Nephron progenitor cell (in vitro differentiated cells): ENCODE measurements at regions not wholly inside any gene's neighbourhood (a gene's known extent, or its start where the extent isn't known, plus 50 kb on each side); places are given as distances from the start of the nearest gene placed in this dataset.

Experiments used
- DNase-seq: peaks from one replicate; pipeline ENCODE4 v3.0.0; 2021
- H3K27ac Mint-ChIP-seq: 2 replicates; pipeline ENCODE4 v1.8.0; 2021; ENCODE audit warnings: mild to moderate bottlenecking, moderate library complexity, mixed read lengths
- H3K27me3 Mint-ChIP-seq: 2 replicates; pipeline ENCODE4 v1.8.0; 2021; ENCODE audit warnings: mild to moderate bottlenecking, low read depth, mixed read lengths; ENCODE audit not compliant: poor library complexity
- H3K36me3 Mint-ChIP-seq: 2 replicates; pipeline ENCODE4 v1.8.0; 2021; ENCODE audit warnings: low read depth, mixed read lengths
- H3K4me1 Mint-ChIP-seq: 2 replicates; pipeline ENCODE4 v1.8.0; 2021; ENCODE audit warnings: mixed read lengths
- H3K4me3 Mint-ChIP-seq: 2 replicates; pipeline ENCODE4 v1.8.0; 2021; ENCODE audit warnings: mild to moderate bottlenecking, moderate library complexity, mixed read lengths
- H3K9me3 Mint-ChIP-seq: 2 replicates; pipeline ENCODE4 v1.8.0; 2021; ENCODE audit warnings: mild to moderate bottlenecking, moderate library complexity, mixed read lengths
- CTCF ChIP-seq: fragments of 200-600 bp; sonication (generic); IDR thresholded peaks from 2 replicates; pipeline ENCODE4 v1.5.0; 2021; ENCODE audit warnings: antibody characterized with exemption

GRCh38 chr18:56255381-56255780 lies 383.0 kb downstream of the TXNL1 start:
- Mint-ChIP-seq H3K4me3 (no peak overlapping the region), H3K36me3 (no peaks in the 10 kb centered on the region), H3K9me3 (peaks cover 6% of the 10 kb centered on the region), H3K27me3 (peaks cover 6% of the 10 kb centered on the region), H3K27ac (no peak overlapping the region), H3K4me1 (peaks cover 10% of the 10 kb centered on the region)
- DNase-seq = no peak
- TF ChIP-seq CTCF = no peak

- Mint-ChIP-seq H3K4me1 (peaks cover 4% of the 10 kb centered on the region), H3K9me3 (peaks cover 6% of the 10 kb centered on the region), H3K36me3 (no peaks in the 10 kb centered on the region), H3K4me3 (no peak overlapping the region), H3K27me3 (peaks cover 6% of the 10 kb centered on the region), H3K27ac (no peak overlapping the region)
- no peak for DNase-seq
- no peak for TF ChIP-seq CTCF
These were observed 385.9 kb downstream of the TXNL1 start for GRCh38 chr18:56252456-56252855.

- no peak for DNase-seq
- TF ChIP-seq CTCF = no peak
- Mint-ChIP-seq H3K36me3 (no peaks in the 10 kb centered on the region), H3K4me1 (peaks cover 4% of the 10 kb centered on the region), H3K27ac (no peak overlapping the region), H3K4me3 (no peak overlapping the region), H3K9me3 (peaks cover 13% of the 10 kb centered on the region), H3K27me3 (no peaks in the 10 kb centered on the region)
These were observed 389.7 kb downstream of the TXNL1 start for GRCh38 chr18:56248610-56249235.

GRCh38 chr18:56246916-56247315 lies 391.5 kb downstream of the TXNL1 start:
- H3K4me3 Mint-ChIP-seq = no peak overlapping the region
- no peak overlapping the region for H3K27ac Mint-ChIP-seq
- H3K4me1 Mint-ChIP-seq = no peaks in the 10 kb centered on the region
- DNase-seq = no peak
- H3K9me3 Mint-ChIP-seq = peaks cover 19% of the 10 kb centered on the region
- TF ChIP-seq CTCF = no peak
- H3K27me3 Mint-ChIP-seq = no peaks in the 10 kb centered on the region
- no peaks in the 10 kb centered on the region for H3K36me3 Mint-ChIP-seq

- DNase-seq = no peak
- H3K4me1 Mint-ChIP-seq = no peaks in the 10 kb centered on the region
- H3K4me3 Mint-ChIP-seq = no peak overlapping the region
- TF ChIP-seq CTCF = no peak
- H3K27me3 Mint-ChIP-seq = no peaks in the 10 kb centered on the region
- no peak overlapping the region for H3K27ac Mint-ChIP-seq
- H3K36me3 Mint-ChIP-seq = no peaks in the 10 kb centered on the region
- peaks cover 19% of the 10 kb centered on the region for H3K9me3 Mint-ChIP-seq
These were observed 392.4 kb downstream of the TXNL1 start for GRCh38 chr18:56245866-56246580.

- Mint-ChIP-seq H3K9me3 (peaks cover 20% of the 10 kb centered on the region), H3K27ac (no peak overlapping the region), H3K27me3 (peaks cover 4% of the 10 kb centered on the region), H3K36me3 (no peaks in the 10 kb centered on the region), H3K4me1 (peaks cover 12% of the 10 kb centered on the region), H3K4me3 (no peak overlapping the region)
- TF ChIP-seq CTCF = no peak
- no peak for DNase-seq
These were observed 398.0 kb downstream of the TXNL1 start for GRCh38 chr18:56240405-56240804.
